Loucy (cell line): ENCODE measurements at regions not wholly inside any gene's neighbourhood (a gene's known extent, or its start where the extent isn't known, plus 50 kb on each side); places are given as distances from the start of the nearest gene placed in this dataset.
"Not testable (repeated sequence)": the region's sequence is repeated elsewhere in the genome, so short reads cannot be mapped to it uniquely, and the experiment has no call there.

Experiments used
- H2AFZ ChIP-seq: fragments of 200-600 bp; sonication (generic); 2 replicates; pipeline ENCODE4 v1.6.0; 2016; ENCODE audit warnings: antibody characterized with exemption, mild to moderate bottlenecking, low read length, moderate library complexity
- H3F3A ChIP-seq: fragments of 200-600 bp; 2 replicates; pipeline ENCODE4 v1.6.0; 2016; ENCODE audit warnings: antibody characterized with exemption, low read depth, mild to moderate bottlenecking
- H3K27me3 ChIP-seq: fragments of 200-600 bp; sonication (generic); 2 replicates; pipeline ENCODE4 v1.6.1; 2014; ENCODE audit warnings: low read length, mild to moderate bottlenecking; ENCODE audit not compliant: insufficient read depth, poor library complexity, severe bottlenecking
- H3K36me3 ChIP-seq: fragments of 200-600 bp; sonication (generic); 2 replicates; pipeline ENCODE4 v1.6.1; 2016; ENCODE audit warnings: low read length; ENCODE audit not compliant: insufficient read depth
- H3K4me1 ChIP-seq: fragments of 200-600 bp; sonication (generic); 2 replicates; pipeline ENCODE4 v1.5.1; 2014; ENCODE audit warnings: low read length, mild to moderate bottlenecking; ENCODE audit not compliant: insufficient read depth, poor library complexity, severe bottlenecking
- H3K4me2 ChIP-seq: fragments of 200-600 bp; sonication (generic); 2 replicates; pipeline ENCODE4 v1.6.0; 2014; ENCODE audit warnings: antibody characterized with exemption, low read length, low read depth, mild to moderate bottlenecking; ENCODE audit not compliant: poor library complexity, severe bottlenecking
- H3K4me3 ChIP-seq: fragments of 200-600 bp; sonication (generic); 2 replicates; pipeline ENCODE4 v1.5.1; 2014; ENCODE audit warnings: low read length, mild to moderate bottlenecking, mixed read lengths; ENCODE audit not compliant: poor library complexity, severe bottlenecking
- H3K79me2 ChIP-seq: fragments of 200-600 bp; sonication (generic); 2 replicates; pipeline ENCODE4 v1.6.1; 2014; ENCODE audit warnings: low read length; ENCODE audit not compliant: insufficient read depth
- H3K9ac ChIP-seq: fragments of 200-600 bp; sonication (generic); 2 replicates; pipeline ENCODE4 v1.6.0; 2014; ENCODE audit warnings: mild to moderate bottlenecking, low read depth, low read length, moderate library complexity; ENCODE audit not compliant: poor library complexity, severe bottlenecking
- H3K9me2 ChIP-seq: fragments of 200-600 bp; sonication (generic); replicated peaks from 2 replicates; pipeline ENCODE4 v1.6.1; 2016; ENCODE audit warnings: low read depth, low read length, mixed read lengths
- H3K9me3 ChIP-seq: fragments of 200-600 bp; sonication (generic); 2 replicates; pipeline ENCODE4 v1.6.1; 2014; ENCODE audit warnings: mild to moderate bottlenecking, antibody characterized with exemption, low read length, low read depth; ENCODE audit not compliant: insufficient read depth
- H4K20me1 ChIP-seq: fragments of 200-600 bp; sonication (generic); 2 replicates; pipeline ENCODE4 v1.6.0; 2014; ENCODE audit warnings: antibody characterized with exemption, low read length, mild to moderate bottlenecking; ENCODE audit not compliant: insufficient read depth, poor library complexity, severe bottlenecking
- EZH2phosphoT487 ChIP-seq: fragments of 200-600 bp; IDR thresholded peaks from 2 replicates; pipeline ENCODE4 v1.6.1; 2018; ENCODE audit warnings: antibody characterized with exemption, mild to moderate bottlenecking, moderate library complexity, borderline replicate concordance
- TF ChIP-seq, protein P1 (sequence below): fragments of 200-600 bp; sonication (generic); conservative IDR thresholded peaks from 2 replicates; pipeline ENCODE4 v1.5.1; 2014; ENCODE audit warnings: mild to moderate bottlenecking, antibody characterized with exemption, low read length

- no peaks in the 10 kb centered on the region for H3K79me2 ChIP-seq
- TF ChIP-seq EZH2phosphoT487 = no peak
- TF ChIP-seq, protein P1, sequence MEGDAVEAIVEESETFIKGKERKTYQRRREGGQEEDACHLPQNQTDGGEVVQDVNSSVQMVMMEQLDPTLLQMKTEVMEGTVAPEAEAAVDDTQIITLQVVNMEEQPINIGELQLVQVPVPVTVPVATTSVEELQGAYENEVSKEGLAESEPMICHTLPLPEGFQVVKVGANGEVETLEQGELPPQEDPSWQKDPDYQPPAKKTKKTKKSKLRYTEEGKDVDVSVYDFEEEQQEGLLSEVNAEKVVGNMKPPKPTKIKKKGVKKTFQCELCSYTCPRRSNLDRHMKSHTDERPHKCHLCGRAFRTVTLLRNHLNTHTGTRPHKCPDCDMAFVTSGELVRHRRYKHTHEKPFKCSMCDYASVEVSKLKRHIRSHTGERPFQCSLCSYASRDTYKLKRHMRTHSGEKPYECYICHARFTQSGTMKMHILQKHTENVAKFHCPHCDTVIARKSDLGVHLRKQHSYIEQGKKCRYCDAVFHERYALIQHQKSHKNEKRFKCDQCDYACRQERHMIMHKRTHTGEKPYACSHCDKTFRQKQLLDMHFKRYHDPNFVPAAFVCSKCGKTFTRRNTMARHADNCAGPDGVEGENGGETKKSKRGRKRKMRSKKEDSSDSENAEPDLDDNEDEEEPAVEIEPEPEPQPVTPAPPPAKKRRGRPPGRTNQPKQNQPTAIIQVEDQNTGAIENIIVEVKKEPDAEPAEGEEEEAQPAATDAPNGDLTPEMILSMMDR = no peak
- H4K20me1 ChIP-seq = no peaks in the 10 kb centered on the region
- H3K9me2 ChIP-seq = no peaks in the 10 kb centered on the region
- no peak overlapping the region for H2AFZ ChIP-seq
- H3K9me3 ChIP-seq = no peaks in the 10 kb centered on the region
- H3K9ac ChIP-seq = no peak overlapping the region
- no peaks in the 10 kb centered on the region for H3F3A ChIP-seq
- H3K4me1 ChIP-seq = peaks cover 4% of the 10 kb centered on the region
- no peaks in the 10 kb centered on the region for H3K27me3 ChIP-seq
- no peaks in the 10 kb centered on the region for H3K36me3 ChIP-seq
- no peak overlapping the region for H3K4me3 ChIP-seq
- no peak overlapping the region for H3K4me2 ChIP-seq
These were observed 74.2 kb downstream of the APOBEC1 start for GRCh38 chr12:7591531-7591930.

- H3K79me2 ChIP-seq, H3K4me1 ChIP-seq, H3K4me2 ChIP-seq, H3K9me2 ChIP-seq, H3K9ac ChIP-seq, H3K36me3 ChIP-seq, H4K20me1 ChIP-seq, H2AFZ ChIP-seq, H3K27me3 ChIP-seq, H3F3A ChIP-seq, H3K9me3 ChIP-seq, H3K4me3 ChIP-seq: not testable (repeated sequence)
These were observed 75.6 kb downstream of the APOBEC1 start for GRCh38 chr12:7590085-7590484.

- H3K36me3 ChIP-seq, H3K9ac ChIP-seq, H3K9me3 ChIP-seq, H3K27me3 ChIP-seq, H3K4me1 ChIP-seq, H3F3A ChIP-seq, H3K9me2 ChIP-seq, H3K79me2 ChIP-seq, H4K20me1 ChIP-seq, H3K4me3 ChIP-seq, H3K4me2 ChIP-seq: not testable (repeated sequence)
- TF ChIP-seq, protein P1 = peak; percentile 77
- H2AFZ ChIP-seq = peak overlapping the region; percentile 16; the same call in 1 of the 2 replicates
These were observed 76.9 kb downstream of the APOBEC1 start for GRCh38 chr12:7588742-7589329.

DNA sequence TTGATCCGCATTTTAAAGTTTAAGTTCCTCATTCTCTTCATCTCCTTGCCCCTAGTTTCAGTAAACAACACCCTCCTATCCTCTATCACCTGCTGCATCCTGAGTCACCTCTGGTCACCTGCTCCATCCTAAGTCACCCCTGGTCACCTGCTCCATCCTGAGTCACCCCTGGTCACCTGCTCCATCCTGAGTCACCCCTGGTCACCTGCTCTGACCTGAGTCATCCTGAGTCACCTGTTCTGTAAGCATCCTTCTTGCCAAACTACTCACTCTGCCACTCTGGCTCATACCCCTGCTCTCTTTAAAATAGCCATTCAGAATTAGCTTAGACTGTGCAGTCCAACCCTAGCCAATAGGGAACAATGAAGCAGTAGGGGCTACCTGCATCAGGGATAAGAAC, 80.6 kb upstream of the CD163 start:
- H3K4me2 ChIP-seq, H3K9me3 ChIP-seq, H3K9ac ChIP-seq, H3F3A ChIP-seq, H3K36me3 ChIP-seq, H3K79me2 ChIP-seq, H3K4me1 ChIP-seq, H3K4me3 ChIP-seq, H3K27me3 ChIP-seq, H4K20me1 ChIP-seq, H2AFZ ChIP-seq, H3K9me2 ChIP-seq: not testable (repeated sequence)
